ENCODE measurements at regions not wholly inside any gene's neighbourhood (a gene's known extent, or its start where the extent isn't known, plus 50 kb on each side); places are given as distances from the start of the nearest gene placed in this dataset.

GRCh38 chr9:7382304-7382703 lies 417.3 kb downstream of the DMAC1 start:
- H3K79me2 ChIP-seq (ENCODE audit: insufficient read depth, low read length), result no peaks in the 10 kb centered on the region
- no peaks in the 10 kb centered on the region for H3K9me2 ChIP-seq (replicated peaks; ENCODE audit: low read depth, low read length)
- H4K20me1 ChIP-seq (ENCODE audit: insufficient read depth, low read length, poor library complexity, severe bottlenecking), result no peaks in the 10 kb centered on the region
- no peaks in the 10 kb centered on the region for H3K27me3 ChIP-seq (ENCODE audit: insufficient read depth, low read length, poor library complexity, severe bottlenecking)
- no peaks in the 10 kb centered on the region for H3K4me1 ChIP-seq (ENCODE audit: insufficient read depth, low read length, poor library complexity, severe bottlenecking)
- H3K4me2 ChIP-seq (ENCODE audit: low read depth, low read length, poor library complexity, severe bottlenecking), result no peak overlapping the region
- H3K9me3 ChIP-seq (ENCODE audit: insufficient read depth, low read depth, low read length), result no peaks in the 10 kb centered on the region
- no peak for TF ChIP-seq EZH2phosphoT487 (IDR thresholded peaks at IDR 0.05; ENCODE audit: borderline replicate concordance)
- TF ChIP-seq, protein P1, sequence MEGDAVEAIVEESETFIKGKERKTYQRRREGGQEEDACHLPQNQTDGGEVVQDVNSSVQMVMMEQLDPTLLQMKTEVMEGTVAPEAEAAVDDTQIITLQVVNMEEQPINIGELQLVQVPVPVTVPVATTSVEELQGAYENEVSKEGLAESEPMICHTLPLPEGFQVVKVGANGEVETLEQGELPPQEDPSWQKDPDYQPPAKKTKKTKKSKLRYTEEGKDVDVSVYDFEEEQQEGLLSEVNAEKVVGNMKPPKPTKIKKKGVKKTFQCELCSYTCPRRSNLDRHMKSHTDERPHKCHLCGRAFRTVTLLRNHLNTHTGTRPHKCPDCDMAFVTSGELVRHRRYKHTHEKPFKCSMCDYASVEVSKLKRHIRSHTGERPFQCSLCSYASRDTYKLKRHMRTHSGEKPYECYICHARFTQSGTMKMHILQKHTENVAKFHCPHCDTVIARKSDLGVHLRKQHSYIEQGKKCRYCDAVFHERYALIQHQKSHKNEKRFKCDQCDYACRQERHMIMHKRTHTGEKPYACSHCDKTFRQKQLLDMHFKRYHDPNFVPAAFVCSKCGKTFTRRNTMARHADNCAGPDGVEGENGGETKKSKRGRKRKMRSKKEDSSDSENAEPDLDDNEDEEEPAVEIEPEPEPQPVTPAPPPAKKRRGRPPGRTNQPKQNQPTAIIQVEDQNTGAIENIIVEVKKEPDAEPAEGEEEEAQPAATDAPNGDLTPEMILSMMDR (conservative IDR thresholded peaks at IDR 0.05; ENCODE audit: low read length), result no peak
- no peaks in the 10 kb centered on the region for H3K36me3 ChIP-seq (ENCODE audit: insufficient read depth, low read length)
- no peak overlapping the region for H3K9ac ChIP-seq (ENCODE audit: low read depth, low read length, poor library complexity, severe bottlenecking)
- no peak overlapping the region for H3K4me3 ChIP-seq (ENCODE audit: low read length, poor library complexity, severe bottlenecking)
- no peak overlapping the region for H2AFZ ChIP-seq (ENCODE audit: low read length)
- no peaks in the 10 kb centered on the region for H3F3A ChIP-seq (ENCODE audit: low read depth)

- Histone ChIP-seq H3K27me3 (ENCODE audit: insufficient read depth, low read length, poor library complexity, severe bottlenecking) (no peaks in the 10 kb centered on the region), H3K9me3 (ENCODE audit: insufficient read depth, low read depth, low read length) (no peaks in the 10 kb centered on the region), H3K36me3 (ENCODE audit: insufficient read depth, low read length) (no peaks in the 10 kb centered on the region), H3K4me1 (ENCODE audit: insufficient read depth, low read length, poor library complexity, severe bottlenecking) (no peaks in the 10 kb centered on the region), H4K20me1 (ENCODE audit: insufficient read depth, low read length, poor library complexity, severe bottlenecking) (no peaks in the 10 kb centered on the region), H2AFZ (ENCODE audit: low read length) (no peak overlapping the region), H3K4me3 (ENCODE audit: low read length, poor library complexity, severe bottlenecking) (no peak overlapping the region), H3K79me2 (ENCODE audit: insufficient read depth, low read length) (no peaks in the 10 kb centered on the region), H3K9ac (ENCODE audit: low read depth, low read length, poor library complexity, severe bottlenecking) (no peak overlapping the region), H3F3A (ENCODE audit: low read depth) (no peaks in the 10 kb centered on the region), H3K4me2 (ENCODE audit: low read depth, low read length, poor library complexity, severe bottlenecking) (no peak overlapping the region), H3K9me2 (replicated peaks; ENCODE audit: low read depth, low read length) (no peaks in the 10 kb centered on the region)
- TF ChIP-seq, protein P1 (conservative IDR thresholded peaks at IDR 0.05; ENCODE audit: low read length), result no peak
- no peak for TF ChIP-seq EZH2phosphoT487 (IDR thresholded peaks at IDR 0.05; ENCODE audit: borderline replicate concordance)
Observed at GRCh38 chr9:7377489-7377888, 422.1 kb downstream of the DMAC1 start.

DNA sequence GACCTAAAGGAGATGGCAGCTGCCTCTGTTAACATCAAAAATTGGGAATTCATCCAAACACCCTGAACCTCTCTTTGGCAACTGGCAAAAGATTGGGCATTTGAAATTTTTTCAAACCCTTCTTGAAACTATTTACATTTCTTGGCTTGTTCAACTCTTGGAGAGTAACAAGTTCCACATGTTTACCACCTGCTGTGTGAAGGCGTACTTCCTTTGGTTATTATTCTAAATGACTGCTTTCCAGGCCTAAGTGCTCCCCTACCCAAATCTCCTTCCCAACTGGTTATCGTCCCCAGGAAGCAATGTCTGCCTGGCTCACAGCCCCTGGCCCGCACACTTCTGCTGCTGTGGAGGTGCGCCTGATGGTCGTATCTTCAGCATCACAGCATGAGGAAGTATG lies 422.7 kb downstream of the DMAC1 start:
- Histone ChIP-seq H3K4me3 (ENCODE audit: low read length, poor library complexity, severe bottlenecking) (no peak overlapping the region), H3K9ac (ENCODE audit: low read depth, low read length, poor library complexity, severe bottlenecking) (no peak overlapping the region)
- TF ChIP-seq, protein P1 (conservative IDR thresholded peaks at IDR 0.05; ENCODE audit: low read length), result no peak
- no peak for TF ChIP-seq EZH2phosphoT487 (IDR thresholded peaks at IDR 0.05; ENCODE audit: borderline replicate concordance)

More for the DNA sequence above, 422.7 kb downstream of the DMAC1 start:
- no peaks in the 10 kb centered on the region for H3K79me2 ChIP-seq (ENCODE audit: insufficient read depth, low read length)
- H3K4me2 ChIP-seq (ENCODE audit: low read depth, low read length, poor library complexity, severe bottlenecking), result no peak overlapping the region
- no peaks in the 10 kb centered on the region for H3K9me3 ChIP-seq (ENCODE audit: insufficient read depth, low read depth, low read length)
- no peaks in the 10 kb centered on the region for H3F3A ChIP-seq (ENCODE audit: low read depth)
- no peaks in the 10 kb centered on the region for H3K4me1 ChIP-seq (ENCODE audit: insufficient read depth, low read length, poor library complexity, severe bottlenecking)
- no peaks in the 10 kb centered on the region for H3K9me2 ChIP-seq (replicated peaks; ENCODE audit: low read depth, low read length)
- no peaks in the 10 kb centered on the region for H3K27me3 ChIP-seq (ENCODE audit: insufficient read depth, low read length, poor library complexity, severe bottlenecking)
- no peaks in the 10 kb centered on the region for H4K20me1 ChIP-seq (ENCODE audit: insufficient read depth, low read length, poor library complexity, severe bottlenecking)
- H2AFZ ChIP-seq (ENCODE audit: low read length), result no peak overlapping the region
- no peaks in the 10 kb centered on the region for H3K36me3 ChIP-seq (ENCODE audit: insufficient read depth, low read length)

Measured in Loucy (cell line).